ENCODE measurements at regions not wholly inside any gene's neighbourhood (a gene's known extent, or its start where the extent isn't known, plus 50 kb on each side); places are given as distances from the start of the nearest gene placed in this dataset.

GRCh38 chr6:8670792-8671191 lies 235.4 kb upstream of the SLC35B3 start:
- DNase-seq, result no peak

DNA sequence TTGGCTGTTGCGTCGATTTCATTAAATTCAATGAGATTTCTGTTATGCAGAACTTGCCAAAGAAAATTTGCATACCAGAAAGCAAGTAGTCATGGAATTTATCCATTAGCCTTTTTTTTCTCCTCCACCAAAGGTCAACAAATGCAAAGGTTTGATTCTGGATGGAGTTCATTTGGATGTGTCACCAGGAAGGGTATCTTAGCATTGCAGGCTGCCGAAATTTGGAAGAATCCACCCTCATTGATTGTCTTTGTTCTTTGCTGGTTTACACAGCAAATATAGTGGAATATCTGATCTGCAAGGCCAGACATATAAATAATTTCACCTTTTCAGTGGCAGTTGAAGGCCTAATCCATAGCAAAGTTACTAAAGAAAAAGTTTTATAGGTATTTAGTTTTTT lies 229.4 kb upstream of the SLC35B3 start:
- no peak for DNase-seq

- DNase-seq, result no peak
Measured at GRCh38 chr6:8664070-8664469, 228.7 kb upstream of the SLC35B3 start.

- no peak for DNase-seq
Measured at GRCh38 chr6:8659404-8660189, 224.3 kb upstream of the SLC35B3 start.

GRCh38 chr6:8658416-8658815 lies 223.1 kb upstream of the SLC35B3 start:
- DNase-seq, result no peak

DNA sequence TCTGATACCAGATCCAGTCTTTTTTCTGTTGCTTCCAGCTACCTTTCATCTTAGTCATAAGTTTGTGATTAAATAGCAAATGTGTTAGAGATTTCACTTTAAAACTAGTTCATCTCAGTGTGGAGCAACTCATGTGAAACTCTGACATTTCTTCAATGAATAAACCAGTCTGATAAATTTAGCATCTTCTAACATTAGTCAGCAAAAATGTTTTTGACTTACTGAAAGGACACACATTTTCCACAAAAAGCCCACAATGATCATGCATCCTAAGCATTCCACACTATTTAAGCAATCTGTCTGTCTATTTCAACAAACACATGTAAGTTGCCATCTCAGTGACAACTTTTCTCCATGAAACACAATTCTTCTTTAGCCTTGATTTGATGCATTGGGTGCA lies 222.2 kb upstream of the SLC35B3 start:
- no peak for DNase-seq

GRCh38 chr6:8655670-8656454 lies 220.5 kb upstream of the SLC35B3 start:
- no peak for DNase-seq

- DNase-seq, result no peak
Measured at GRCh38 chr6:8652710-8653109, 217.4 kb upstream of the SLC35B3 start.

DNA sequence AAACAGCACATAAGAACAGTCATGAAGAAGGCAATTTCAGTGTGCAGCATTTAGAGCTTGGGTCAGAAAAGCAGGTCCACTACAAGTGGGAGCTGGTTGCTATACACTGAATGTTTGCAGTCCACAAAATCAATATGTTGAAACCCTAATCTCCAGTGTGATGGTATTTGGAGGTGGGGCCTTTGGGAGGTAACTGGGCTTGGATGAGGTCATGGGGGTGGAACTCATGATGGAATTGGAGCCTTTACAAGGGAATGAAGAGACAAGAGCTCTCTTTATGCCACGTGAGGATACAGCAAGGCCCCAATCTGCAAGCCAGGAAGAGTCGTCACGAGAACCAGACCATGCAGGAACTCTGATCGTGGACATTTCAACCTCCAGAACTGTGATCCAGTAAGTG lies 216.7 kb upstream of the SLC35B3 start:
- no peak for DNase-seq

- DNase-seq, result no peak
Measured at GRCh38 chr6:8645212-8645611, 209.9 kb upstream of the SLC35B3 start.

DNA sequence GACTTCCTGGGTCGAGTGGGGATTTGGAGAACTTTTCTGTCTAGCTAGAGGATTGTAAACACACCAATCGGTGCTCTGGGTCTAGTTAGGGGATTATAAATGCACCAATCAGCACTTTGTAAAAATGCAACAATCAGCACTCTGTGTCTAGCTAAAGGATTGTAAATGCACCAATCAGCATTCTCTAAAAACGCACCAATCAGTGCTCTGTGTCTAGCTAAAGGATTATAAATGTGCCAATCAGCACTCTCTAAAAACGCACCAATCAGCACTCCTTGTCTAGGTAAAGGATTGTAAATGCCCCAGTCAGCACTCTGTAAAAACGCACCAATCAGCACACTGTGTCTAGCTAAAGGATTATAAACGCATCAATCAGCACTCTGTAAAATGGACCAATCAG lies 209.0 kb upstream of the SLC35B3 start:
- DNase-seq, result no peak

DNA sequence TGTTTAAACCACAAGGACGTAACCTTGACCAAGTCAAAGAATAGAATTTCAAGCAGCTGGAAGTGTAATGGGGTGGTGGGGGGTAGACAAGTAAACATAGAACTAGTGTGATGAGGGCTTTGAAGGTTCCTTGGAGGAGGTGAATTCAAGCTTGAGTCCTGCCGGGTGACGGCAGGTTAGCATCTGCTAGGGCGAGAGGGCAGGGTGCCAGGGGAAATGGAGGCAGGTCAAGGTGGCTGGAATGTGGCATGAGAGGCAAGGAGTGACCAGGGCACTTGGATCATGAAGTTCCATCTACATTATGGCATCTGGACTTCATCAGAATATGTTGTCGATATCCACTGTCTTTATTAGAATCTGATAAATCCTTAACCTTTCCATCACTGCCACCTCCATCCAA lies 207.5 kb upstream of the SLC35B3 start:
- DNase-seq, result no peak

GRCh38 chr6:8642131-8642530 lies 206.8 kb upstream of the SLC35B3 start:
- no peak for DNase-seq

- DNase-seq, result no peak
Measured at GRCh38 chr6:8639928-8640649, 204.7 kb upstream of the SLC35B3 start.

GRCh38 chr6:8637896-8638597 lies 202.7 kb upstream of the SLC35B3 start:
- no peak for DNase-seq

DNA sequence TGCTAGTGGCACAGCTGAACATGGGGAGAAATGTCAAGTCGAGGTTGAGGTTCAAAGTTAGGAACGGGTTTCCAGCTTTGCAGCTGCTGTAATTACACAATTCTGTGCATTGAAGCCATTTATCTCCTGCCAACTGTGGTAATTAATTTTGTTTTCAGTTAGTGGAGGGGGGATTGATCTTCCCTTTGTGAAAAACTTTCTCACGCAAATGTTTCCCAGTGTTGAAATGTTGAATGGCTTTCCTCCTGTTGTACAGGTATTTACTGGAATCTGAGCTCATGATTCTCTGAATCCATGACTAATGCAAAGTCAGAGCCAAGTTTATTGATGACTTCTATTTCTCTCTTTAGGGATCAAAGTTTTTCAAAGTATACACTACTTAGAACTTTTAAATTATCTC lies 198.4 kb upstream of the SLC35B3 start:
- DNase-seq, result no peak

DNA sequence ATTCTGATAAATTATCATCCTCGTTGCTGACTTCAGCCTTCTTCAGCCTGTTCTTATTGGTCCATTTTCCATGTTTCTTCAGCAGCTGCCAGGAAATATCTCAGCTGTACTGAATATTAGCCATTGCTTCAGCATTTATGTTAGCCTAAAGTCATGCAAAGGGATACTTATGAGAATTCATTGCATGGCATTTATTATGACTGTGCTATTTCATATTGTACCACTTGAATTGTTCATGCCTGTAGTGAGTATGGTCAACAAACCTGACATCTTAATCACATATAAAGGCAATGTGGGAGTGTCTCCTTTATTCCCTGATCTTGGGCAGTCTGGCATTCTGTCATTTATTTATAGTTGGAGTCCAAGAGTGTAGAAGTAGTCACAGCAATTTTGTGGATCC lies 193.4 kb upstream of the SLC35B3 start:
- DNase-seq, result no peak

DNA sequence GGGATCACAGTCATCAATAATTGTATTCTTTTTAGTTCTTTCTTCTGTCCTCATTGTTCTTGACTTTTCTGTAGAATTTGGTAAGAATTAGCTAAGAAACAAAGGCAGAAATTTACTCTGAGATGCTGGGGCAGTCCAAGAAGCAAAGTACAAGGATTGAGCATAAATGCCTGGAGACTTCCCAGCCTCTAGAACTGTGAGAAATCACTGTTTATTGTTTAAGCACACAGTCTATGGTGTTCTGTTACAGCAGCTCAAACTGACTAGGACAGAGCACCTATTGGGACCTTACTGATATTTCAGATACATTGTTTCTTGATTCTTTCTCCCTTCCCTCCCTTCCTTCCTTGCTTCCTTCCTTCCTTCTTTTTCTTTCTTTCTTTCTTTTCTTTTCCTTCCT lies 192.7 kb upstream of the SLC35B3 start:
- DNase-seq, result no peak

GRCh38 chr6:8627085-8627861 lies 191.9 kb upstream of the SLC35B3 start:
- no peak for DNase-seq

- DNase-seq, result no peak
Measured at GRCh38 chr6:8624665-8625064, 189.3 kb upstream of the SLC35B3 start.

DNA sequence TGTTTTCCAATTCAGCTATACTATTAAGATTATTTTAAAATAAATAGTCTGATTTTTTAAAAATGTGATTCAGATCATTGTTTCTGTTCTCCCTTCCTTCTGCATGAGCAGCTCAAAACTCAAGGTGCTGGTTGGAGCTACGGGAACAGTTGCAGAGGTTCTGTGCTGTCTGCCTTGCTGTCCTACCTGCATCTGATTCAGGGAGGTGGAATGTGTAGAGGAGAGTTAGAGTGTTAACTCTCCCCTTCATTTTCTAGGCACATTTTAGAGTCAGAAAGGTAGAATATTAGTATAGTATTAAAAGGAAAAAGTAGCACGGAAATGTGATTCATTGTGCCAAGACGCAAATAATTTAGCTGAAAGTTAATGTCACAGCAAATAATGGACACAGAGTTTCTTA lies 188.1 kb upstream of the SLC35B3 start:
- DNase-seq, result no peak

- no peak for DNase-seq
Measured at GRCh38 chr6:8619853-8620252, 184.5 kb upstream of the SLC35B3 start.
